GM12892 (cell line): ENCODE measurements at regions not wholly inside any gene's neighbourhood (a gene's known extent, or its start where the extent isn't known, plus 50 kb on each side); places are given as distances from the start of the nearest gene placed in this dataset.

Source experiments
- POLR2A ChIP-seq: IDR thresholded peaks from 2 replicates; pipeline ENCODE4 v1.6.1; 2011; ENCODE audit warnings: low read depth, low read length, control low read depth
- POLR2AphosphoS5 ChIP-seq: IDR thresholded peaks from 2 replicates; pipeline ENCODE4 v1.6.1; 2011; ENCODE audit warnings: low read depth, low read length, control low read depth
- TAF1 ChIP-seq: IDR thresholded peaks from 2 replicates; pipeline ENCODE4 v1.6.1; 2011; ENCODE audit warnings: low read depth, mild to moderate bottlenecking, control low read depth, low read length, borderline replicate concordance

GRCh38 chr10:6753644-6754043 lies 173.6 kb upstream of the PRKCQ start:
- TF ChIP-seq POLR2A (no peak), TAF1 (no peak), POLR2AphosphoS5 (no peak)
